ENCODE measurements at regions not wholly inside any gene's neighbourhood (a gene's known extent, or its start where the extent isn't known, plus 50 kb on each side); places are given as distances from the start of the nearest gene placed in this dataset.

GRCh38 chr2:221649051-221649775 is 77.1 kb upstream of the EPHA4 start:
- TF ChIP-seq EZH2 (IDR thresholded peaks at IDR 0.05; ENCODE audit: low read depth) = no peak
- no peak for TF ChIP-seq CTCF (conservative IDR thresholded peaks at IDR 0.05)

Data from PC-9 (cell line).